Large intestine (tissue), 3 donors: ENCODE measurements at regions not wholly inside any gene's neighbourhood (a gene's known extent, or its start where the extent isn't known, plus 50 kb on each side); places are given as distances from the start of the nearest gene placed in this dataset.
"Not testable (repeated sequence)": the region's sequence is repeated elsewhere in the genome, so short reads cannot be mapped to it uniquely, and the experiment has no call there.

Experiments
- DNase-seq, 2 donors: peaks; one replicate each; pipeline versions ENCODE4 v3.0.0 to v3.0.0-alpha.2; 2013
- H3K27ac ChIP-seq: one replicate; pipeline ENCODE4 v1.5.1; 2013; ENCODE audit warnings: low read length
- H3K27me3 ChIP-seq: 2 replicates; pipeline ENCODE4 v1.6.1; 2013; ENCODE audit warnings: low read length; ENCODE audit not compliant: control insufficient read depth, insufficient read depth
- H3K36me3 ChIP-seq: 2 replicates; pipeline ENCODE4 v1.6.1; 2013; ENCODE audit warnings: low read length; ENCODE audit not compliant: control insufficient read depth, insufficient read depth
- H3K4me1 ChIP-seq: one replicate; pipeline ENCODE4 v1.6.1; 2013; ENCODE audit warnings: low read length; ENCODE audit not compliant: control insufficient read depth, insufficient read depth
- H3K4me3 ChIP-seq: one replicate; pipeline ENCODE4 v1.5.1; 2013; ENCODE audit warnings: low read length
- H3K9me3 ChIP-seq: one replicate; pipeline ENCODE4 v1.6.1; 2013; ENCODE audit warnings: mild to moderate bottlenecking, low read depth, low read length, moderate library complexity; ENCODE audit not compliant: control insufficient read depth
- WGBS: methylation state at CpG from one replicate; pipeline ENCODE4 v1.1.5; 2013; ENCODE audit warnings: low lambda C conversion rate; ENCODE audit not compliant: insufficient coverage; 5-methylcytosine and 5-hydroxymethylcytosine counted together

DNA sequence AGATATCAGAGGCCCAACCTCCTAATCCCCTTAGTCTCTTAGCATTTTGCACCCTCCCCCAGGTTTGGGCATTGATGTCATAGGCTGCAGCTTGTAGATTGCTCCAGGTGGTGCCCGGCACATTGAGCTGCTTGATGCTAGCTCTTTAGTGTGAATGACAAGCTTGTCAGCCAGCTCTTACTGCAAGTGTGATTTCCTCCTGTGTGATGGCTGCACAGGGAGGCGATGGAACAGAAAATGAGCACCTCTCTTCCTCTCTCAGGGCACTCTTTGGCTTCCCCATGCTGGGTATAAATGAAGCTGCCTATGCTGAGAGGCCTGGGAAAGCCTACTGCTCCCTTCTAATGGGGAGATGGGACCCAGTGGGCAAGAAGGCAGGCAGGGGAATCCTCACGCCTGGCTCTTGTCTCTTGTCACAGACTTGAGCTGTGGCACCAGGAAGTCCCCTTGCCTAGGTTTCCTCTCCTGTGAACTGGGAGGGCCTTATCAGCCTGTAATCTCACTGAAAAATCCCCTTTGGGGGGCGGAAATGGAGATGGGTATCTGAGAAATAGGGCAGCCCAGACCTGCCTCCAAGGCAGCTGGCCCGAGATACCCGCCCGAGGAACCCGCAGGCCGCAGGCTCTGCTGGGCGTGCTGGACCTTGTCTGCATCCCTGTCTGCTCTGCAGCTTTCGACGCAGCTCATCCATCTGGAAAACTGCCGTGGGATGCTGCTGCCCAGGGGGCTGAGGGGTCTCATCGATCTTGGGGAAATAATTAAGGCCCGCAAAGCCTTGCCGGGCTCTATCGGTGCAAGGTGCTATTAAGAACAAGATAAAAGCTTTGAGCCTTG, 163.5 kb upstream of the CXCR4 start:
- WGBS: 53% methylated on average over 2 of the region's 17 CpGs
- Histone ChIP-seq H3K9me3 (no peaks in the 10 kb centered on the region), H3K27ac (no peak overlapping the region), H3K4me1 (no peaks in the 10 kb centered on the region), H3K27me3 (peaks cover 5% of the 10 kb centered on the region), H3K36me3 (no peaks in the 10 kb centered on the region), H3K4me3 (no peak overlapping the region)
- DNase-seq: no peak

GRCh38 chr2:136266346-136266745, 148.4 kb upstream of the CXCR4 start:
- H3K4me1 ChIP-seq, H3K36me3 ChIP-seq, H3K4me3 ChIP-seq, H3K27me3 ChIP-seq, H3K27ac ChIP-seq, DNase-seq, H3K9me3 ChIP-seq: not testable (repeated sequence)
- WGBS: no CpG with 5 or more reads among the region's 4 CpGs

GRCh38 chr2:136259551-136259950, 141.6 kb upstream of the CXCR4 start:
- H3K27ac ChIP-seq: no peak overlapping the region
- no peak overlapping the region for H3K4me3 ChIP-seq
- no peaks in the 10 kb centered on the region for H3K4me1 ChIP-seq
- no peaks in the 10 kb centered on the region for H3K27me3 ChIP-seq
- no peaks in the 10 kb centered on the region for H3K9me3 ChIP-seq
- no peaks in the 10 kb centered on the region for H3K36me3 ChIP-seq
- no peak for DNase-seq
- 100% methylated on average over 1 of the region's 3 CpGs for WGBS

DNA sequence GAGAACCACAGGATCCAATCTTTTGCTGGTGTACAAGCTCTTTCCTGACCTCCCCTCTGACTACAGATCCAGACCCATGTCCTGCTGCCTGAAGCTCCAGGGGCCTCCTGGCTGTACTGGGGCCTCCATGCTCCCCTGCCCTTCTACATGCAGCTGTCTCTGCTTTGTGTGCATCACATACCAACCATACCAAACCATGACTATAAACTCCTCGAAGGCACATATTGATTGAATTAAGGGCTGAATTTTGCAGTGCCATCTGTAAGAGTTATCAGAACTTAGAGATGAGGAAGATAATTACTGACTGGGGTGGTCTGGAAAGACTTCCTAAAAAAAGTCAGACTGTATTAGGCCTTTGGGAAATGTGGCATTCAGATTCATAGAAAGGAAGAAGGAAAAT, 139.9 kb upstream of the CXCR4 start:
- WGBS: no CpG with 5 or more reads among the region's 1 CpG
- no peak overlapping the region for H3K4me3 ChIP-seq
- no peak for DNase-seq

GRCh38 chr2:136255648-136256461, 137.9 kb upstream of the CXCR4 start:
- Histone ChIP-seq H3K4me3 (no peak overlapping the region), H3K36me3 (no peaks in the 10 kb centered on the region), H3K27ac (no peak overlapping the region), H3K27me3 (no peaks in the 10 kb centered on the region), H3K9me3 (no peaks in the 10 kb centered on the region), H3K4me1 (no peaks in the 10 kb centered on the region)
- DNase-seq: no peak
- WGBS: 100% methylated on average over 2 of the region's 9 CpGs

More for the DNA sequence above, 139.9 kb upstream of the CXCR4 start:
- Histone ChIP-seq H3K27ac (no peak overlapping the region), H3K36me3 (no peaks in the 10 kb centered on the region), H3K27me3 (no peaks in the 10 kb centered on the region), H3K4me1 (no peaks in the 10 kb centered on the region), H3K9me3 (no peaks in the 10 kb centered on the region)

DNA sequence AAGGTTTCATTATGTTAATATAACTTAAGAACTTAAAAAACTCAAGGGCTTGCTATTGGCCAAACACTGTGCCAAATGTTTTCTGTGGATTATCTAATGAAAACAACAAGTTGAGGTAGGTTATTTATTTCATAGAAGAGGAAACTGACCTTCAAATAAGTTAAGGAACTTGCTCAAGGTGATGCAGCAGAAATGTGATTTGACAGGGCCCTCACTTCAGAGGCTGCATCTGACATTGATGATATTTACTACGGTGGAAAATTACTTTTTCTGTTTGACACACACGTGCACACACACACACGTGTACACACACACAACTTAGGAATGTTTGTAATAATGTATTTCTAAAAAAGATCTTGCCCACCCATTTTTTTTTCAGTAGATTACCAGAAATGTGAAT, 137.2 kb upstream of the CXCR4 start:
- Histone ChIP-seq H3K4me3 (no peak overlapping the region), H3K27me3 (no peaks in the 10 kb centered on the region), H3K4me1 (no peaks in the 10 kb centered on the region), H3K9me3 (no peaks in the 10 kb centered on the region), H3K27ac (no peak overlapping the region), H3K36me3 (no peaks in the 10 kb centered on the region)
- 100% methylated on average over 1 of the region's 3 CpGs for WGBS
- DNase-seq: no peak

DNA sequence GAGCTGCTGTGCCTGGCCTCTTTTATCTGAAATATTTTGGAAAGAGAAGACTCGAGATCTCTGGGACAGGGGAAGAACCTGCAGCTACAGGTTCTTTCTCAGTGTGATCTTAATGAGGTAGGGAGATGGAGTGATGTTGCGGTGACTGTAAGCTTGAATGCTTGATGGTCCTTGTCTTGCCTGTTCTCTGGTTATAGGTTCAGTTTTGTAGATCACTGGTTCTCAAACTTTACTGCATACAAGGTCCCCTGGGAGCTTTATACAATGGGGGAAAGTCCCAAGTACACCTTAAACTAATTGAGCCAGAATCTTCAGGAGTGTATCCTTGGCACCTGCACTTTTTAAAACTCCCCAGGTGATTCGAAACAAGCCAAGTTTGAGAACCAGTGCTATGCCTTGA, 136.7 kb upstream of the CXCR4 start:
- Histone ChIP-seq H3K9me3 (no peaks in the 10 kb centered on the region), H3K4me1 (no peaks in the 10 kb centered on the region), H3K36me3 (no peaks in the 10 kb centered on the region), H3K4me3 (no peak overlapping the region), H3K27ac (no peak overlapping the region), H3K27me3 (no peaks in the 10 kb centered on the region)
- no peak for DNase-seq
- WGBS: no CpG with 5 or more reads among the region's 3 CpGs

GRCh38 chr2:136253288-136254004, 135.5 kb upstream of the CXCR4 start:
- H3K27ac ChIP-seq: no peak overlapping the region
- no CpG with 5 or more reads among the region's 6 CpGs for WGBS
- no peaks in the 10 kb centered on the region for H3K27me3 ChIP-seq
- H3K9me3 ChIP-seq: no peaks in the 10 kb centered on the region
- H3K4me3 ChIP-seq: no peak overlapping the region
- H3K36me3 ChIP-seq: no peaks in the 10 kb centered on the region
- no peak for DNase-seq
- H3K4me1 ChIP-seq: no peaks in the 10 kb centered on the region

DNA sequence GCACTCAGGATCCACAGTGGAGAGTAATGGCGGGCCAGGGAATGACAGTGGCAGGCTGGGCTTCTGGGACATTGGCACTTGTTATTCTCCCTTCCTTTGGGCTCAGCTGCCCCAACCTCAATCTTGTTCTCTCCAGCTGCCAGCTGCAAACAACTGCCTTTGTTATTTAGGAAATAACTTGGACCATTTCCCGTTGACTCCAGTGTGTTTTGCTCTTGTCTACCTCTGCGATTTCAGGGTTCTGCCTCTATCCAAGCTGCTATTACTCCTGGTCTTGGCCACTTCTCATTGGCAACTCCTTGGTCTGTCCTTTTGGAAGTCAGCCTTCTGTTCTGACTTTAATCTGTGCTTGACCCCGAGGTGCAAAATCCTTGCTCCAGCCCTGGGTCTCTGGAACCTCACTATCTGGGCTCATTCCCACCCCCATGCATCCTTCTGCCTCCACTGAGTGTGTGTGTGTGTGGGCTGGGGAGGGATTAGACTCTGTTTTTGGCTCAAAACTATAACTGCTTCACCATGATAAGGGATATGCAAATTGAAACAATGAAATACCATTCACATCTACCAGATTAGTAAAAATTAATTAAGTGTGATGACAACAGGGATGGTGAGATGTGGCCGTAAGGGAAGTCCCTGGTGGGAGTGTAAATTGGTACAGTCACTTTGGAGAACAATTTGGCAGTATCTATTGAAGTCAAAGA, 134.1 kb upstream of the CXCR4 start:
- H3K27me3 ChIP-seq: no peaks in the 10 kb centered on the region
- H3K4me3 ChIP-seq: no peak overlapping the region
- no peaks in the 10 kb centered on the region for H3K36me3 ChIP-seq
- H3K27ac ChIP-seq: no peak overlapping the region
- H3K4me1 ChIP-seq: no peaks in the 10 kb centered on the region
- no peaks in the 10 kb centered on the region for H3K9me3 ChIP-seq
- DNase-seq: no peak
- 80% methylated on average over 1 of the region's 5 CpGs for WGBS
